ENCODE measurements at regions not wholly inside any gene's neighbourhood (a gene's known extent, or its start where the extent isn't known, plus 50 kb on each side); places are given as distances from the start of the nearest gene placed in this dataset.

DNA sequence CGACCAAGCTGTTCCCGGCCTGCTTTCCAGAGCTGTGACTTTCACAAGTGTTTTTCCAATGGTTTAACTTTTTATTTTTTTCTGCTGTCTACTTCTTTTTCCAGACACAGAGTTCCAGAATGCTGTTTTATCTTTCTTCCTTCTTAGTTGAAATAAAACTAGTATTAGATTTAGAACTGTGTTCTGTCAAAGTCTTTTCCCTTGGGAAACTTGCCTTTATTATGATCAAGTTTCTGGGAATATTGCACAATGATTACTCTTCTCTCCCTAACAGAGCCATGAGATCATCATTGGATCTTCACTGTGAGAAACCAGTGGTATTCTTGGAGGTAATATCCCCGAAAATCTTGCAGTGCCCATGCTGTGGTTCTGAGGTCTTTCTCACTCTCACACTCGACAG is 104.9 kb upstream of the KCND2 start:
- no peaks in the 10 kb centered on the region for H3K36me3 Mint-ChIP-seq (ENCODE audit: low read depth, unreplicated experiment)
- H3K27ac Mint-ChIP-seq (ENCODE audit: unreplicated experiment) = no peak overlapping the region
- no peaks in the 10 kb centered on the region for H3K9me3 Mint-ChIP-seq (ENCODE audit: unreplicated experiment)
- no peak for DNase-seq (ENCODE audit: low spot score)
- TF ChIP-seq, protein P1, sequence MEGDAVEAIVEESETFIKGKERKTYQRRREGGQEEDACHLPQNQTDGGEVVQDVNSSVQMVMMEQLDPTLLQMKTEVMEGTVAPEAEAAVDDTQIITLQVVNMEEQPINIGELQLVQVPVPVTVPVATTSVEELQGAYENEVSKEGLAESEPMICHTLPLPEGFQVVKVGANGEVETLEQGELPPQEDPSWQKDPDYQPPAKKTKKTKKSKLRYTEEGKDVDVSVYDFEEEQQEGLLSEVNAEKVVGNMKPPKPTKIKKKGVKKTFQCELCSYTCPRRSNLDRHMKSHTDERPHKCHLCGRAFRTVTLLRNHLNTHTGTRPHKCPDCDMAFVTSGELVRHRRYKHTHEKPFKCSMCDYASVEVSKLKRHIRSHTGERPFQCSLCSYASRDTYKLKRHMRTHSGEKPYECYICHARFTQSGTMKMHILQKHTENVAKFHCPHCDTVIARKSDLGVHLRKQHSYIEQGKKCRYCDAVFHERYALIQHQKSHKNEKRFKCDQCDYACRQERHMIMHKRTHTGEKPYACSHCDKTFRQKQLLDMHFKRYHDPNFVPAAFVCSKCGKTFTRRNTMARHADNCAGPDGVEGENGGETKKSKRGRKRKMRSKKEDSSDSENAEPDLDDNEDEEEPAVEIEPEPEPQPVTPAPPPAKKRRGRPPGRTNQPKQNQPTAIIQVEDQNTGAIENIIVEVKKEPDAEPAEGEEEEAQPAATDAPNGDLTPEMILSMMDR (IDR thresholded peaks at IDR 0.05; ENCODE audit: unreplicated experiment) = no peak
- H3K4me3 Mint-ChIP-seq (ENCODE audit: unreplicated experiment) = no peak overlapping the region
- H3K27me3 Mint-ChIP-seq (ENCODE audit: unreplicated experiment) = no peaks in the 10 kb centered on the region
- H3K4me1 Mint-ChIP-seq (ENCODE audit: unreplicated experiment) = no peaks in the 10 kb centered on the region

DNA sequence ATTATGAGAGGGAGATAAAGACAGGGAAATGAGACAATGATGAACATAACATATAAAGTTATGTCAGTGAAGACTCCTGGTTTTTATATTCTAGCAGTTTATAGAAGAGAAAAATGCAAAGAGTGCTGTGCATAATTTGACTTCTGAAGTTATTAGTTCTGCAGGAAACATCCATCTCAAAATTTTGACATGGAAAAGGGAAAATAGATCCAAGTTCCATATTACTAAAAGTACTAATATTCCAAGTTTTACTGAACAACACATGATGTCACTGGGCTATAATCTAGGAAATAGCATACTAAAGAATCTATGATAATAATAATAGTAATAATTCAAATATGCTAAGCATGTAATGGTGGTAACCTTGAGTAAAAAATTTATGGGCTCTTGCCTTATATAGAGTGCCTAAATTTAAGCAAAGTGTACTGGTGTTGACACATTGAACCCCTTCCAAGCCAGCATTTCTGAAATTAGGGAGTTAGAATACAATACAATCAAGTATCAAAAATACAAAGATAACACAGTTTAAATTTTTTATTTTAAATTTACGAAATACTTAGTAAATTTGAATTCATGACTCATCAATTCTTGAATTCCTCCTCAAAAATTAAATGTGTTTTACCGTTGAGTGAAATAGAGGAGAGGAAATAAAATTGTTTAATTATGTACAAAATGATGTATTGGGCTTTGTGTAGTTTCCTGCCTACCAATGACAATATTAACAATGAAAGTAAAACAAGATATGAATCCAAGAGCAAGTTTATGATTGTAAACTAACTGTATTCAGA is 102.8 kb upstream of the KCND2 start:
- Mint-ChIP-seq H3K4me3 (ENCODE audit: unreplicated experiment) (no peak overlapping the region), H3K36me3 (ENCODE audit: low read depth, unreplicated experiment) (no peaks in the 10 kb centered on the region), H3K4me1 (ENCODE audit: unreplicated experiment) (no peaks in the 10 kb centered on the region), H3K27me3 (ENCODE audit: unreplicated experiment) (no peaks in the 10 kb centered on the region), H3K9me3 (ENCODE audit: unreplicated experiment) (no peaks in the 10 kb centered on the region), H3K27ac (ENCODE audit: unreplicated experiment) (no peak overlapping the region)
- TF ChIP-seq, protein P1 (IDR thresholded peaks at IDR 0.05; ENCODE audit: unreplicated experiment) = no peak
- no peak for DNase-seq (ENCODE audit: low spot score)

DNA sequence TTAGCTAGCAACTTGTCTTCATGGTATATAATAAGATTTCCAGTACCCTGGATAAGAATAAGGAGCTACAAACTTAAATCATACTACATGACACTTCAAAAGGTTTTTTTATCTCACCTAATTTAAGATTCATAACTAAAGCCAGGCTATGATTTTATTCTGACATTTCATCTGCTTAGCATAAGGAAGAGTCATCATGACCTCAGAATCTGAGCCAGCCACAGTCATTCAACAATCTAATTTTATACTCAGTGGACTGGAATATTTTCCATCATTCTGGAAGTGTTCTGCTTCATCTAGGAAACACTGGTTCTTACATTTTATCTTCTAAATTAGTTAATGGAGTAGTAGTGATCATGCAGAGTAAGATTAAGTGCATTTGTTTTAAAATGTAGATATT is 102.1 kb upstream of the KCND2 start:
- Mint-ChIP-seq H3K27ac (ENCODE audit: unreplicated experiment) (no peak overlapping the region), H3K4me3 (ENCODE audit: unreplicated experiment) (no peak overlapping the region), H3K9me3 (ENCODE audit: unreplicated experiment) (no peaks in the 10 kb centered on the region)

DNA sequence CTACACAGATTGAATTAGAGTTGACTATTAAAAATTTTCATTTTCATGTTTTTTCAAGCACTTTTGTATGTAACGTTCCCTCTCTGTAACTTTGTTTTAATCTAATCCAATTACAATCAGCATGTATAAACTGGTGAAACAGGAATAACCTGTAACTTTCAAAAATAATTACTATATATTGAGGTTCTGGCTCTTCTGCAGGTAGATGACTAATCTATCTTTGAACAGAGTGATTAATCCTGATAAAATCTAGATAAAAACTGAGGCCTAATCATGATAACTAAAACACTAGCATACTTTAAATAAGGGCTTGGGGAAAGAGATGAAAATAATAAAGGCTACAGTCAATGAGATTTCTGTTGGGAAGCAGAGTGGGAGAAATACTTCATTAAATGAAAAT is 101.6 kb upstream of the KCND2 start:
- Mint-ChIP-seq H3K4me1 (ENCODE audit: unreplicated experiment) (no peaks in the 10 kb centered on the region), H3K27me3 (ENCODE audit: unreplicated experiment) (no peaks in the 10 kb centered on the region), H3K9me3 (ENCODE audit: unreplicated experiment) (no peaks in the 10 kb centered on the region), H3K27ac (ENCODE audit: unreplicated experiment) (no peak overlapping the region), H3K4me3 (ENCODE audit: unreplicated experiment) (no peak overlapping the region), H3K36me3 (ENCODE audit: low read depth, unreplicated experiment) (no peaks in the 10 kb centered on the region)
- no peak for DNase-seq (ENCODE audit: low spot score)
- TF ChIP-seq, protein P1 (IDR thresholded peaks at IDR 0.05; ENCODE audit: unreplicated experiment) = no peak

More for the DNA sequence above, 102.1 kb upstream of the KCND2 start:
- TF ChIP-seq, protein P1 (IDR thresholded peaks at IDR 0.05; ENCODE audit: unreplicated experiment) = no peak
- H3K36me3 Mint-ChIP-seq (ENCODE audit: low read depth, unreplicated experiment) = no peaks in the 10 kb centered on the region
- no peak for DNase-seq (ENCODE audit: low spot score)
- no peaks in the 10 kb centered on the region for H3K27me3 Mint-ChIP-seq (ENCODE audit: unreplicated experiment)
- no peaks in the 10 kb centered on the region for H3K4me1 Mint-ChIP-seq (ENCODE audit: unreplicated experiment)

DNA sequence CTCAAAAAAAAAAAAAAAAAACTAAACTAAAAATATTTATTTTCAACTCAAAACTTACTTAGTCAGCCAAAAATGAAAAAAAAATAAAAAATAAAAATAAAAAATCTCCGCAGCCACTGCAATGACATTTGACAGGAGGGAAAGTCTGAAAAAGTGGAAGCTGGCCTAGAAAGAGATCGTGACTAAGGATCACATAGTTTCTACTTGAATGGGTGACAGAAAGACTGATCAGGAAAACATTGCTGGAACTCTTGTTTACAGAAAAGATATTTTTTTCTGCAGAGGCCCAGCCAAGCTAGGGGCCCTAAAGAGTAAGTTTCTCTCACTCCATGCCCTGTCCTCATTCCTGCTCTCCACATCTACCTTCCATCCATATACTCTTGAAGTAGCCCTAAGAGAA is 92.8 kb upstream of the KCND2 start:
- Mint-ChIP-seq H3K4me1 (ENCODE audit: unreplicated experiment) (no peaks in the 10 kb centered on the region), H3K27ac (ENCODE audit: unreplicated experiment) (no peak overlapping the region), H3K36me3 (ENCODE audit: low read depth, unreplicated experiment) (no peaks in the 10 kb centered on the region), H3K9me3 (ENCODE audit: unreplicated experiment) (no peaks in the 10 kb centered on the region), H3K4me3 (ENCODE audit: unreplicated experiment) (no peak overlapping the region), H3K27me3 (ENCODE audit: unreplicated experiment) (no peaks in the 10 kb centered on the region)
- TF ChIP-seq, protein P1 (IDR thresholded peaks at IDR 0.05; ENCODE audit: unreplicated experiment) = no peak
- DNase-seq (ENCODE audit: low spot score) = no peak
